ENCODE measurements at regions not wholly inside any gene's neighbourhood (a gene's known extent, or its start where the extent isn't known, plus 50 kb on each side); places are given as distances from the start of the nearest gene placed in this dataset.
A peak's percentile ranks its signal among the peaks of the same experiment; 100 is the strongest.

DNA sequence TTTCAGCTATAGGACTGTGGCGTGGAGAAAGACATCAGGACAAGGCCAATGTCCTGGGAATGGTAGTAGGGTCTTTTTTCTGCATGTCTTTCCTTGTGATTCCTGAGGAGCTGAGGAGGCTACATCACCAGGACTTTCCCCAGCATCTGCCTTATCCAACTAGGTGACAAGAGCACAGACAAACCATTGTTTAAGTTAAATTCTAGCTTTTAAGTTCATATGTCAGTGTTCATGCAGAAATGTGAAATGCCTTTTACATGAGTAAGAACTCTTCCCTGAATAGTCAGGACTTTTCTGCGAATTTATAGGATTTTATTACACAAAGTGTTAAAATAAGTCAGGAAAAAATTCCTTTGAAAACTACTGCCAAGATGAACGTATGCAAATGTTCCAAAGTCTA is 154.2 kb downstream of the PTGER3 start:
- no peaks in the 10 kb centered on the region for H3K79me2 ChIP-seq
- no peak for TF ChIP-seq EZH2phosphoT487 (IDR thresholded peaks at IDR 0.05; ENCODE audit: low read depth, severe bottlenecking, unreplicated experiment)
- TF ChIP-seq EZH2 (IDR thresholded peaks at IDR 0.05; ENCODE audit: borderline replicate concordance) = no peak
- TF ChIP-seq, protein P1, sequence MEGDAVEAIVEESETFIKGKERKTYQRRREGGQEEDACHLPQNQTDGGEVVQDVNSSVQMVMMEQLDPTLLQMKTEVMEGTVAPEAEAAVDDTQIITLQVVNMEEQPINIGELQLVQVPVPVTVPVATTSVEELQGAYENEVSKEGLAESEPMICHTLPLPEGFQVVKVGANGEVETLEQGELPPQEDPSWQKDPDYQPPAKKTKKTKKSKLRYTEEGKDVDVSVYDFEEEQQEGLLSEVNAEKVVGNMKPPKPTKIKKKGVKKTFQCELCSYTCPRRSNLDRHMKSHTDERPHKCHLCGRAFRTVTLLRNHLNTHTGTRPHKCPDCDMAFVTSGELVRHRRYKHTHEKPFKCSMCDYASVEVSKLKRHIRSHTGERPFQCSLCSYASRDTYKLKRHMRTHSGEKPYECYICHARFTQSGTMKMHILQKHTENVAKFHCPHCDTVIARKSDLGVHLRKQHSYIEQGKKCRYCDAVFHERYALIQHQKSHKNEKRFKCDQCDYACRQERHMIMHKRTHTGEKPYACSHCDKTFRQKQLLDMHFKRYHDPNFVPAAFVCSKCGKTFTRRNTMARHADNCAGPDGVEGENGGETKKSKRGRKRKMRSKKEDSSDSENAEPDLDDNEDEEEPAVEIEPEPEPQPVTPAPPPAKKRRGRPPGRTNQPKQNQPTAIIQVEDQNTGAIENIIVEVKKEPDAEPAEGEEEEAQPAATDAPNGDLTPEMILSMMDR (IDR thresholded peaks at IDR 0.05; ENCODE audit: poor library complexity) = no peak
- no peaks in the 10 kb centered on the region for H3K4me1 ChIP-seq (ENCODE audit: insufficient read depth)
- no peak overlapping the region for H3K4me2 ChIP-seq
- no peaks in the 10 kb centered on the region for H4K20me1 ChIP-seq (ENCODE audit: insufficient read depth, poor library complexity, severe bottlenecking)
- DNase-seq (ENCODE audit: low spot score) = no peak
- H2AFZ ChIP-seq = no peak overlapping the region
- no peak overlapping the region for H3K4me3 ChIP-seq
- no peak overlapping the region for H3K27ac ChIP-seq
- H3K27me3 ChIP-seq = no peaks in the 10 kb centered on the region
- H3K9me2 ChIP-seq (replicated peaks; ENCODE audit: insufficient read depth) = no peaks in the 10 kb centered on the region
- no peaks in the 10 kb centered on the region for H3K36me3 ChIP-seq (replicated peaks; ENCODE audit: insufficient read depth, low read depth)
- no peaks in the 10 kb centered on the region for H3K9me3 ChIP-seq (ENCODE audit: low read depth)
- WGBS (ENCODE audit: low lambda C conversion rate, missing lambda C conversion rate) = 79% methylated on average over 3 of the region's 3 CpGs

DNA sequence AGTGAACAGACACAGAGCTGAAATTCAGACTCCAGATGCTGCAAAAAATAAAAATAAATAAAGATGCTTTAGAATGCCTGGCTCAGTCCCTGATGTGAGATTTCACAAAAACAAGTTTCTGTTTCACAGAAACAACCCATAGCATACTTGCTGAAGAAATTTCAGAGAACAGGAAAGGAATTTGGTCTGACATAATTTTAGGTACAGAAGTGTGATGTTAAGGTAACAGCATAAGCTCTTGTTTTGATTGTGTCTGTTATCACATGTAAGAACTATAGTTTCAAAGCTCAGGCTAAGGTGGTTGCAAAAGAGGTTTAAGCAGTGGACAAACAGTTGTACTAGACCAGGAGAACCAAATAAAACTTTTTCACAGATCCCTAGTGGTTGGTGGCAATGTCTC is 152.1 kb downstream of the PTGER3 start:
- TF ChIP-seq EZH2phosphoT487 (IDR thresholded peaks at IDR 0.05; ENCODE audit: low read depth, severe bottlenecking, unreplicated experiment) (no peak), EZH2 (IDR thresholded peaks at IDR 0.05; ENCODE audit: borderline replicate concordance) (no peak)
- TF ChIP-seq, protein P1 (IDR thresholded peaks at IDR 0.05; ENCODE audit: poor library complexity) = no peak
- Histone ChIP-seq H3K36me3 (replicated peaks; ENCODE audit: insufficient read depth, low read depth) (no peaks in the 10 kb centered on the region), H3K9me2 (replicated peaks; ENCODE audit: insufficient read depth) (no peaks in the 10 kb centered on the region), H3K79me2 (no peaks in the 10 kb centered on the region), H3K27ac (no peak overlapping the region), H4K20me1 (ENCODE audit: insufficient read depth, poor library complexity, severe bottlenecking) (no peaks in the 10 kb centered on the region), H3K4me1 (ENCODE audit: insufficient read depth) (no peaks in the 10 kb centered on the region), H3K27me3 (no peaks in the 10 kb centered on the region), H2AFZ (no peak overlapping the region), H3K4me3 (no peak overlapping the region), H3K9me3 (ENCODE audit: low read depth) (no peaks in the 10 kb centered on the region), H3K4me2 (no peak overlapping the region)
- no peak for DNase-seq (ENCODE audit: low spot score)

DNA sequence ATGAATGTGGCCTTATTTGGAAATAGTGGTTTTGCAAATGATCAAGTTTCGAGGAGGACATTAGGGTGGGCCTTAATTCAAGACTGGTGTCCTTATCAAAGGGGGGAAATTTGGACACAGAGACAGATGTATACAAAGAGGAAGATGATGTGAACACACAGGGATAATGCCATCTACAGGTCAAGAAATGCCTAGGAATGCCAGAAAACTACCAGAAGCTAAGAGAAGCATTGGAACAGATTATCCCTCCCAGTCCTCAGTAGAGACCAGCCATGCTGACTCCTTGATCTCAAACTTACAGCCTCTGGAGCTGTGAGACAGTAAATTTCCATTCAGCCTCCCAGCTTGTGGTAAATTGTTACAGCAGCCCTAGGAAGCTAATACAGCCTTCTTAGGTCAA is 151.4 kb downstream of the PTGER3 start:
- WGBS (ENCODE audit: low lambda C conversion rate, missing lambda C conversion rate) = 70% methylated on average over 1 of the region's 1 CpG
- no peaks in the 10 kb centered on the region for H3K79me2 ChIP-seq
- no peaks in the 10 kb centered on the region for H3K27me3 ChIP-seq
- DNase-seq (ENCODE audit: low spot score) = no peak
- no peaks in the 10 kb centered on the region for H3K4me1 ChIP-seq (ENCODE audit: insufficient read depth)
- no peaks in the 10 kb centered on the region for H3K36me3 ChIP-seq (replicated peaks; ENCODE audit: insufficient read depth, low read depth)
- no peaks in the 10 kb centered on the region for H4K20me1 ChIP-seq (ENCODE audit: insufficient read depth, poor library complexity, severe bottlenecking)
- no peak overlapping the region for H2AFZ ChIP-seq
- no peak overlapping the region for H3K4me2 ChIP-seq
- H3K4me3 ChIP-seq = no peak overlapping the region
- no peaks in the 10 kb centered on the region for H3K9me2 ChIP-seq (replicated peaks; ENCODE audit: insufficient read depth)
- H3K9me3 ChIP-seq (ENCODE audit: low read depth) = no peaks in the 10 kb centered on the region
- H3K27ac ChIP-seq = no peak overlapping the region
- TF ChIP-seq, protein P1 (IDR thresholded peaks at IDR 0.05; ENCODE audit: poor library complexity) = peak; percentile 6
- TF ChIP-seq EZH2phosphoT487 (IDR thresholded peaks at IDR 0.05; ENCODE audit: low read depth, severe bottlenecking, unreplicated experiment) (no peak), EZH2 (IDR thresholded peaks at IDR 0.05; ENCODE audit: borderline replicate concordance) (no peak)

DNA sequence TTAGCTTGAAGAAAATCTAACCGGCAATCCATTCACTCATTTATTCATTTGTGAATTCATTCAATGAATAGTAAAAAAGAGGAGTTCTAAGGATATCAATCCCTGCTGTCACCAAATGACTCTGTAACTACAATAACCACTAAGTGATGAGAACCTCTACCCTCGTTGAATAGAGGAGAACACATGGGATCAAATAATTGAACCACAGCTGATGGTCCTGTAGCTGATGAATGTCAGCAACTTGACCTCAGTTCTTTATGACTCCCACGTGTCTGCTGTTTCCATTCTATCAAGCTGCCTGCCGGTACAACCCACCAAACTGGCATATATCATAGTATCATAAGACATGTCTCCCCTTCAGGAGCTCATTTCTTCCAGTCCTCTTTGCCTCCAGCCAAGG is 150.3 kb downstream of the PTGER3 start:
- 72% methylated on average over 4 of the region's 4 CpGs for WGBS (ENCODE audit: low lambda C conversion rate, missing lambda C conversion rate)
- TF ChIP-seq EZH2phosphoT487 (IDR thresholded peaks at IDR 0.05; ENCODE audit: low read depth, severe bottlenecking, unreplicated experiment) (no peak), EZH2 (IDR thresholded peaks at IDR 0.05; ENCODE audit: borderline replicate concordance) (no peak)
- TF ChIP-seq, protein P1 (IDR thresholded peaks at IDR 0.05; ENCODE audit: poor library complexity) = no peak
- no peak overlapping the region for H2AFZ ChIP-seq

More for the DNA sequence above, 150.3 kb downstream of the PTGER3 start:
- no peaks in the 10 kb centered on the region for H4K20me1 ChIP-seq (ENCODE audit: insufficient read depth, poor library complexity, severe bottlenecking)
- no peaks in the 10 kb centered on the region for H3K79me2 ChIP-seq
- no peak overlapping the region for H3K4me2 ChIP-seq
- no peaks in the 10 kb centered on the region for H3K9me2 ChIP-seq (replicated peaks; ENCODE audit: insufficient read depth)
- DNase-seq (ENCODE audit: low spot score) = no peak
- no peaks in the 10 kb centered on the region for H3K9me3 ChIP-seq (ENCODE audit: low read depth)
- H3K27ac ChIP-seq = no peak overlapping the region
- no peak overlapping the region for H3K4me3 ChIP-seq
- no peaks in the 10 kb centered on the region for H3K36me3 ChIP-seq (replicated peaks; ENCODE audit: insufficient read depth, low read depth)
- H3K4me1 ChIP-seq (ENCODE audit: insufficient read depth) = no peaks in the 10 kb centered on the region
- no peaks in the 10 kb centered on the region for H3K27me3 ChIP-seq
